Ramos (cell line): ENCODE measurements at regions not wholly inside any gene's neighbourhood (a gene's known extent, or its start where the extent isn't known, plus 50 kb on each side); places are given as distances from the start of the nearest gene placed in this dataset.

Source experiments
- in situ Hi-C: fragments of 300-500 bp; cut with MboI; formaldehyde crosslinking; loops from one replicate; pipeline ENCODE4 v1.14.3; 2022; ENCODE audit warnings: low sequenced_read_pairs; ENCODE audit not compliant: unreplicated experiment

DNA sequence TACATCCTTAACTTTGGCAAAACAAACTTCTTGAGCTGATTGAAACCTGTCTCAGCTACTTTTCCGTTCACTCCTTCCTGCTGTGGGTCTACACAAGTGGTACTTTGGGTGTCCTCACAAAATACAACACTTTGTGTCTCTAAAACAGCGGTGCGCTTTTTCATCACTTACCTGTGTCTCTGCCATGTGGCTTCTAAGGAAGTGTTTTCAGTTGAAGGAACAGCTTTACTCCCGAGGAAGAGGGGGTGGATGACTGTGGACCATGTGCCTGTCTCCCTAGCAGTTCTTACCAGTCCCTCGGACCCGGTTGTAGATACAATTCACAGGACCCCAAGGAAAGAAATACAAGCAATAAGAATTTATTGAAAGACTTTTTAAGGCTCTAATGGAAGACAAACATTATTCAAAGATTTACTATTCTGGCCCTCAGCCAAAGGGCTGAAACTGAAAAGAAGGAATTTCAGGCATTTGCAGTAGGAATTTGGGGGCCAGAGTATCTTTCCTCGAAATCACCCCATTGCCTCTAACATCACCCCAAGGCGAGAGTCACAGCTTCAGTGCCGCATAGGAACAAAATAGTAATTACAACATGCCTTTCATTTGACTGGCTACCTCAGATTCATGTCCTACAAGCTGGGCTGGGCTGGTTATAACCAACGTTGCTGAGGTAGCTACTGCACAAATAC lies 246.3 kb downstream of the ACTR3B start:
- in situ Hi-C loops: no loop called here

GRCh38 chr7:153006452-153006851 lies 246.9 kb downstream of the ACTR3B start:
- in situ Hi-C loops: no loop called here

- in situ Hi-C loops: no loop called here
Observed at GRCh38 chr7:153006911-153007310, 247.4 kb downstream of the ACTR3B start.

DNA sequence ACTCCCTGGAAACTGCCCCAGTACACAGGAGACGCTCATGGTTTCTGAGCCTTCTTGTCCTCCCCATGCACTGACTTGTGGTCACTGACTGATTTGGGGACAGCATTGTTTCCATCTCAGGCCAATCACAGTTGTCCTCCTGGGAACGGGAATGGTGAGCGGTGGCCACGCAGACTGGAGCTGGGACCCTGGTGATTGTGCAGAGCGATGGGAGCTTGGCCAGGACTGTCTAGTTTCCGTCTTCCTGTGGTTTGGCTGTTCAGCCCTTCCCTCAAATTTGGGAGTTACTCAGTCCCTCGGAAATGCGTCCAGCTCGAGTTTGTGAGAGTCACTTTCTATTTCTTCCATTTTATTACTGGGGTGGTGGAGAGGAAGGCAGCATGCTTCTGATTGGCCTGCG lies 250.9 kb downstream of the ACTR3B start:
- in situ Hi-C loops: no loop called here

DNA sequence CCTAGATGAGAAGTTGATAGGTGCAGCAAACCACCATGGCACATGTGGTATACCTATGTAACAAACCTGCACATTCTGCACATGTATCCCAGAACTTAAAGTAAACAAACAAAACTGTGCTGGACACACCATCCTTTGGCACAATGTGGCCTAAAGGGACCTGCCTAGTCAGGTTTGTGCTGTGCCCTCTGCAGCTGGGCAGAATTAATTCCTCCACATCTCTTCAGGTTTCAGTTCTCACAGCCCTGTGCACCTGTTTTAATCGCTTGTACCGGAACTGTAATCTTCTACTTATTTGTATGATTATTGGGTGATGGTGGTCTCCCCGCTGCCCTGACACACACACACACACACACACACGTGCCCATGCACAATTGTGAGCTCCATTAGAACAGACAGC lies 252.7 kb downstream of the ACTR3B start:
- in situ Hi-C loops: no loop called here

DNA sequence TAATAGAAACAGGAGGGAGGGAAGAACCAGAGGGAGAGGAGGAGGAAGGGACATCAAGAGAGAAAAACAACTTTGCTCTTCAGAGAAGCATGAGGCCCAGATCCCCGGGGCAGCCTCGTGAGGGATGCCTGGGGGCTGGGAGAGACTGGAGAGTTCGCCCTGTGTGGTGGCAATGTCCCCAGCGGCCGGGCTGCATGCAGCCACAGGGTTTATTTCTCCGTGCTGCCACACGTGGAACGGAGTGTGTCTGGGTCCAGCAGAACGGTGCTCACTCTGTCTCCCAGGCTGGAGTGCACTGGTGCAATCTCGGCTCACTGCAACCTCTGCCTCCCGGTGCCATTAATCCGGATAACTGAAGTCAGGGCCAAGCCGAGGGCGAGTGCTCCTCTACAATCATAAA lies 257.7 kb downstream of the ACTR3B start:
- in situ Hi-C loops: no loop called here

DNA sequence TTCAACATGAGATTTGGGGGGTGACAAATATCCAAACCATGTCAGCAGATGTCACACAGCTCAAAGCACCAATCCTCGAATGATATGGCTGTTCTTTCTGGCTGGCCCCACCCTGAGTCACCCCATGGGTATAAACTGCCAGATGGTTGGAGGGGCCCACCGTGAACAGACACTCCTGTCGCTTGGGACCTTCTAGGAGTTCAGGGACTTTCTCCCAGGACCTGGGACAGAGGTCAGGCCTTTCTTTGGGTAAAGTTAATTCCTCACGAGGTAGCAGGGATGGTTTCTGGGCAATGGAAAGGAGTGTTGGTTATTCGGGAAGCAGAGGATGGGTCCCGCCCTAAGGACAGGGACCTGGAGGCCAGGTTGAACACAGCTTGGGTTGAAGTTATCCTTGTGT lies 262.0 kb downstream of the ACTR3B start:
- in situ Hi-C loops: no loop called here

DNA sequence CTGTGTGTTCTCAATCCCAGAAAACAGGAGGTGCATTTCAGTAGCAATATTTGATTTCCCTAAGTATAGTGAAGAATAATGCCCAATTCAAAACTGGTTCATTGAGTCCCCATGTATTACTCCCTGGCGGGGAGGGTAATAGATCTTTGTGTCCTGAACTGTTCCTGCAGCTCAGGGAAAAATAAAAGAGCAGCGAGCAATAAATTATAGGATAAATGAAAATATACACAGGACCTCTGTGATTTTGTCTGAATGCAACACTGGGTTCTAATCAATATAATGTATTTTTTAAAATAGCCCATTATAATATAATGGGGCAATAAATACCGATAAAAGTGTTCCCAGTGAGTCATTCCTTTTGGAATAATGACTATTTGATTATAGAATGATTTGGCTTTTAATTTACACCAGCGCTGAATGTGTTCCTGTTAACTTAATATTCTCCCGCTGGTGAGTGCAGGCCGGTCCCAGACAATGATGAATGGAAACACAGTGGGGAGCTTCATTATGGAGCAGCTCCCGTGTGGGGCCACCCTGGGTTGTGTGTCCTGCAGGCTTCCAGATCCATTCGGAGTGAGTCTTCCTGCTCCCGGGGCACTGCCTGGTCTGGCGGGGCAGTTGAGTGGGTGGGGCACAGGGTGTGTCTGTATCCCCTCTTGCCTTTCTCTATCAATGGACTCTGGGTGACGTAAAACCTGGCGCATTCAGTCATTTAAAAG lies 263.1 kb downstream of the ACTR3B start:
- in situ Hi-C loops: no loop called here

DNA sequence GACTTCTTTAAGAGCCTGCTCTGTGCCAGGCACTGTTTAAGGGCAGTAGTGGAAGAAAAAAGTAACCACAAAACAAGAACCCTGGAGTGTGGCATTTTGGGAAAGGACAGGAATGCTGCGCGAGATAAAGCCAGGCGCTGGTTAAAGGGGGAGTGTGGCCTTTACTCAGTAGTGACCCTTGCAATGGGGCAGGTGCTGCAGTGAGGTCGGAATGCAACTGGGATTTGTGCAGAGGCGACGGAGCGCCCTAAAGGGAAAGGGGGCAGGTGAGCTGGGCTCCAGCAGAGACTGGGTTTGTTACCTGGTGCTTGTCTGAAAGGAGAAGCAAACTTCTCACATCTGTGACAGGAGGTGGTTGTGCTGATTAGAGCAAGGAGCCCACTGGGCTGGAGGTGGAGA lies 263.6 kb downstream of the ACTR3B start:
- in situ Hi-C loops: no loop called here

DNA sequence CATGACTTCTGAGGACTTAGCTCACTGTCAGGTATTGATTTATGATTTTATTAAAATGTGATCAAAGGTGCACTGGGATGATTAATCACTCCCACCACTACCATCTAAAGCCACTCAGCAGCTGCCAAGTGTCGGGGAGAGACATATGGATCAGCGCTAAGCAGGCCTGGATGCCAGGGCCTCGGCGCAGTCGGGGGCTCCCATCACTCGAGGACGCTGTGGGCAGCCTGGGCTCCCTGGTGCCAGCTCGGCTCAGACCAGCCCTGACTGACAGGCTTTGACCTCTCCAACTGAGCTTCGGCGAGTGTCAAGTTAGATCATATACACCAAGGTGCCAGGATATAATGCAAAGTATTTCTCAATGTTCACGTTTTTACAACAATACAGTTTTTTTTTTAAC lies 267.7 kb downstream of the ACTR3B start:
- in situ Hi-C loops: no loop called here

GRCh38 chr7:153027904-153028303 lies 268.4 kb downstream of the ACTR3B start:
- in situ Hi-C loops: no loop called here

GRCh38 chr7:153030976-153031375 lies 271.4 kb downstream of the ACTR3B start:
- in situ Hi-C loops: no loop called here

- in situ Hi-C loops: no loop called here
Observed at GRCh38 chr7:153034791-153035190, 275.2 kb downstream of the ACTR3B start.

DNA sequence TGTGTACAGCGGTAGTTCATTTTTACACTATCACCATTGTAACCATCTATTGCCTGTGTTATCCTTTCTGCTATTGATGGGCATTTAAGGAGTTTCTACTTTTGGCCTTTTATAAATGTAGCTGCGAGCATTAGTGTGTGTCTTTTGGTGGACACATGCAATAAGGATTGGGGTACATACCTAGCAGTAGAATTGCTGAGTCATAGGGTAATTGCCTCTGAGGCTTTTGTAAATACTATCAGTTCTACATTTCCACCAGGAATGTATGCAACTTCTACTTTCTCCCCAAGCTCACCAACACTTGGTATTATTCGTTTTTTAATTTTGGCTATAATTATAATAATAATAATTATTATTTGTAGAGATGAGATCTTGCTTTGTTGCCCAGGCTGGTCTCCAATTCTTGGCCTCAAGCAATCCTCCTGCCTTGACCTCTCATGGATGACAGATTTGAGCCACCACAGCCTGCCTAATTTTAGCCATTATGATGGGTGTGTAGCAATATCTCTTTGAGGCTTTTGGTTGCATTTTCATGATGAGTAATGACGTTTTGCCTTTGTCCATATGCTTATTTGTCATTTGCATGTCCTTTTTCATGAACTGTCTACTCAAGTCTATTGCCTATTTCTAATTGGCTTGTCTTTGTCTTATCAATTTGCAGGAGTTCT lies 277.0 kb downstream of the ACTR3B start:
- in situ Hi-C loops: no loop called here

- in situ Hi-C loops: no loop called here
Observed at GRCh38 chr7:153043440-153043839, 283.9 kb downstream of the ACTR3B start.

DNA sequence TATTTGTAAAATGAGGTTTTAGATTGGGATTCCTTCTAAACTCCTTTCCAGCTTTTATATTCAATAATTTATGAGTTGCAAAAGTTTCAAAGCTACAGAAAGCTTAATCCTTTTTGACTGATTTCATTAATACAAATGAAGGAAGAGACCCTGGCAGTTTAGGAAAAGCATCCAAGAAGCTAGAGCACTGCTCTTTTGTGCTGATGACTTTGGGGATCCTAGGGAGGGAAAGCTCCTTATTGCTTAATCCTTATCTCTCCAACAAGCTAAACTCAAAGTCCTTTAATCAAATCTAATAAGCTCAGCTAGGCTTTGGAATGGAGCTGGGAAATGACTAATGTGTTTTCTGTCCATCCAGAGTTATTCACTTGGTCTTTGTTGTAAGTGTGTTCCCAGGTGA lies 285.4 kb downstream of the ACTR3B start:
- in situ Hi-C loops: no loop called here

DNA sequence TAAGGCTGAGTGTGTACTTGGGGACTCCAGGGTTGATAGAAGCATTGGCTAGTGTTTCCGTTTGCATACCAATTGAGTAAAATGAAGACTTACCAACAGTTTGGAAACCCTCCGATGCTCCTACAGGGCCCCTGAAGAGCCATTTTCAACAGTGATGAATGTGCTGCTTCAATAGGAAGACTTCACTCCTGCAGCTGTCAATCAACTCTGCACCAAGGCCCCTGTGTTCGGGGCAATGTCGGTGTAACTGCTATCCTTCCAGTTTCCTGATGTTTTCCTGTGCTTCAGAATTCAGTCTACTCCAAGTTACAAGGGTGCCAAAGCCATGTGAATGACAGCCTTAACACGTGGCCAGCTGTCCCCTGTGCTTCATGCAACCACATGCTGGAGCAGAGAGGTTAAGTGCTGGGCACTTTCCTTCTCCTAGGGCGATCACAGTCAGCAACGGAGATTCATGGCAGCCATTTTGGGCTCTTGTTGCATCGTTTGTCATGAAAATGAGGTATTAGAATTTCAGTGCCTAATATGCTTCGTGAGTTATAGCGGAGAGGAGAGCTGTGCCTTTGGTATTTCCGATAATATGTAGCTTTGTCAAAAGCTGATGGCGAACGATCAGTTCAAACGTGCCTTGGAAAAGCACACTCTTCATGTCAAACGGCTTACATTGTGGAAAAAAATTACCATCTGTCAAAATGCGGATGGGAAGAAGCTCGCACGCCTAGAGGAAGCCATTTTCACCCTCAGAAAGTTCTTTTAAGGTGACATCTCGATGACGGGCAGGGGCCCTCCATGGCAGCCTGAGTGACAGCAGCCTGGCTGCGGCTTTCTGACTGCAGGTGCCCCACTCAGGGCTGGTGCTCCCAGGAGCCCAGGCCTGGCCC lies 287.8 kb downstream of the ACTR3B start:
- in situ Hi-C loops: no loop called here

- in situ Hi-C loops: no loop called here
Observed at GRCh38 chr7:153052206-153052605, 292.7 kb downstream of the ACTR3B start.

GRCh38 chr7:153061910-153062528 lies 302.5 kb downstream of the ACTR3B start:
- in situ Hi-C loops: no loop called here

DNA sequence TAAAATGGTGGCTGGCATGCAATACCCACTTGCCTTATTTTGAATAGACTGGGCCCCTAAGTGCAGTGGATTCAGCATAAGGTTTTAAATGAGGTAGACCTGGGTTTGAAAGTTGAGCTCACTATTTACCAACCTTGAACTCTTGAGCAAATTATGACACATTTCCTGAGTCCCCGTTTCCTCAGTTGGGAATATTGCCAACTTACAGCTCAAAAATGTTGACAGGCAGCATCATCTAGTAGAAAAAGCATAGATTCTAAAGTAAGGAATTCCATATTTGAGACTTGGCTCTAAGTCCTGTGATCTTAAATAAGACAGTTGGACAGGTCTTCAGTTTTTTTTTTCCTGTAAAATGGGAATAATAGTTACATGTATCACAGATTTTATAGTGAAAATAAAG lies 305.5 kb downstream of the ACTR3B start:
- in situ Hi-C loops: no loop called here
